ENCODE measurements at regions not wholly inside any gene's neighbourhood (a gene's known extent, or its start where the extent isn't known, plus 50 kb on each side); places are given as distances from the start of the nearest gene placed in this dataset.
A peak's percentile ranks its signal among the peaks of the same experiment; 100 is the strongest.

GRCh38 chrX:86946569-86946968, 571.0 kb upstream of the KLHL4 start (continued):
- TF ChIP-seq, protein P1, sequence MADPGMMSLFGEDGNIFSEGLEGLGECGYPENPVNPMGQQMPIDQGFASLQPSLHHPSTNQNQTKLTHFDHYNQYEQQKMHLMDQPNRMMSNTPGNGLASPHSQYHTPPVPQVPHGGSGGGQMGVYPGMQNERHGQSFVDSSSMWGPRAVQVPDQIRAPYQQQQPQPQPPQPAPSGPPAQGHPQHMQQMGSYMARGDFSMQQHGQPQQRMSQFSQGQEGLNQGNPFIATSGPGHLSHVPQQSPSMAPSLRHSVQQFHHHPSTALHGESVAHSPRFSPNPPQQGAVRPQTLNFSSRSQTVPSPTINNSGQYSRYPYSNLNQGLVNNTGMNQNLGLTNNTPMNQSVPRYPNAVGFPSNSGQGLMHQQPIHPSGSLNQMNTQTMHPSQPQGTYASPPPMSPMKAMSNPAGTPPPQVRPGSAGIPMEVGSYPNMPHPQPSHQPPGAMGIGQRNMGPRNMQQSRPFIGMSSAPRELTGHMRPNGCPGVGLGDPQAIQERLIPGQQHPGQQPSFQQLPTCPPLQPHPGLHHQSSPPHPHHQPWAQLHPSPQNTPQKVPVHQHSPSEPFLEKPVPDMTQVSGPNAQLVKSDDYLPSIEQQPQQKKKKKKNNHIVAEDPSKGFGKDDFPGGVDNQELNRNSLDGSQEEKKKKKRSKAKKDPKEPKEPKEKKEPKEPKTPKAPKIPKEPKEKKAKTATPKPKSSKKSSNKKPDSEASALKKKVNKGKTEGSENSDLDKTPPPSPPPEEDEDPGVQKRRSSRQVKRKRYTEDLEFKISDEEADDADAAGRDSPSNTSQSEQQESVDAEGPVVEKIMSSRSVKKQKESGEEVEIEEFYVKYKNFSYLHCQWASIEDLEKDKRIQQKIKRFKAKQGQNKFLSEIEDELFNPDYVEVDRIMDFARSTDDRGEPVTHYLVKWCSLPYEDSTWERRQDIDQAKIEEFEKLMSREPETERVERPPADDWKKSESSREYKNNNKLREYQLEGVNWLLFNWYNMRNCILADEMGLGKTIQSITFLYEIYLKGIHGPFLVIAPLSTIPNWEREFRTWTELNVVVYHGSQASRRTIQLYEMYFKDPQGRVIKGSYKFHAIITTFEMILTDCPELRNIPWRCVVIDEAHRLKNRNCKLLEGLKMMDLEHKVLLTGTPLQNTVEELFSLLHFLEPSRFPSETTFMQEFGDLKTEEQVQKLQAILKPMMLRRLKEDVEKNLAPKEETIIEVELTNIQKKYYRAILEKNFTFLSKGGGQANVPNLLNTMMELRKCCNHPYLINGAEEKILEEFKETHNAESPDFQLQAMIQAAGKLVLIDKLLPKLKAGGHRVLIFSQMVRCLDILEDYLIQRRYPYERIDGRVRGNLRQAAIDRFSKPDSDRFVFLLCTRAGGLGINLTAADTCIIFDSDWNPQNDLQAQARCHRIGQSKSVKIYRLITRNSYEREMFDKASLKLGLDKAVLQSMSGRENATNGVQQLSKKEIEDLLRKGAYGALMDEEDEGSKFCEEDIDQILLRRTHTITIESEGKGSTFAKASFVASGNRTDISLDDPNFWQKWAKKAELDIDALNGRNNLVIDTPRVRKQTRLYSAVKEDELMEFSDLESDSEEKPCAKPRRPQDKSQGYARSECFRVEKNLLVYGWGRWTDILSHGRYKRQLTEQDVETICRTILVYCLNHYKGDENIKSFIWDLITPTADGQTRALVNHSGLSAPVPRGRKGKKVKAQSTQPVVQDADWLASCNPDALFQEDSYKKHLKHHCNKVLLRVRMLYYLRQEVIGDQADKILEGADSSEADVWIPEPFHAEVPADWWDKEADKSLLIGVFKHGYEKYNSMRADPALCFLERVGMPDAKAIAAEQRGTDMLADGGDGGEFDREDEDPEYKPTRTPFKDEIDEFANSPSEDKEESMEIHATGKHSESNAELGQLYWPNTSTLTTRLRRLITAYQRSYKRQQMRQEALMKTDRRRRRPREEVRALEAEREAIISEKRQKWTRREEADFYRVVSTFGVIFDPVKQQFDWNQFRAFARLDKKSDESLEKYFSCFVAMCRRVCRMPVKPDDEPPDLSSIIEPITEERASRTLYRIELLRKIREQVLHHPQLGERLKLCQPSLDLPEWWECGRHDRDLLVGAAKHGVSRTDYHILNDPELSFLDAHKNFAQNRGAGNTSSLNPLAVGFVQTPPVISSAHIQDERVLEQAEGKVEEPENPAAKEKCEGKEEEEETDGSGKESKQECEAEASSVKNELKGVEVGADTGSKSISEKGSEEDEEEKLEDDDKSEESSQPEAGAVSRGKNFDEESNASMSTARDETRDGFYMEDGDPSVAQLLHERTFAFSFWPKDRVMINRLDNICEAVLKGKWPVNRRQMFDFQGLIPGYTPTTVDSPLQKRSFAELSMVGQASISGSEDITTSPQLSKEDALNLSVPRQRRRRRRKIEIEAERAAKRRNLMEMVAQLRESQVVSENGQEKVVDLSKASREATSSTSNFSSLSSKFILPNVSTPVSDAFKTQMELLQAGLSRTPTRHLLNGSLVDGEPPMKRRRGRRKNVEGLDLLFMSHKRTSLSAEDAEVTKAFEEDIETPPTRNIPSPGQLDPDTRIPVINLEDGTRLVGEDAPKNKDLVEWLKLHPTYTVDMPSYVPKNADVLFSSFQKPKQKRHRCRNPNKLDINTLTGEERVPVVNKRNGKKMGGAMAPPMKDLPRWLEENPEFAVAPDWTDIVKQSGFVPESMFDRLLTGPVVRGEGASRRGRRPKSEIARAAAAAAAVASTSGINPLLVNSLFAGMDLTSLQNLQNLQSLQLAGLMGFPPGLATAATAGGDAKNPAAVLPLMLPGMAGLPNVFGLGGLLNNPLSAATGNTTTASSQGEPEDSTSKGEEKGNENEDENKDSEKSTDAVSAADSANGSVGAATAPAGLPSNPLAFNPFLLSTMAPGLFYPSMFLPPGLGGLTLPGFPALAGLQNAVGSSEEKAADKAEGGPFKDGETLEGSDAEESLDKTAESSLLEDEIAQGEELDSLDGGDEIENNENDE (IDR thresholded peaks at IDR 0.05; ENCODE audit: insufficient replicate concordance, low read length): peak; percentile 43
- TF ChIP-seq ASH2L (IDR thresholded peaks at IDR 0.05; ENCODE audit: low read length) (no peak), SUZ12 (IDR thresholded peaks at IDR 0.05; ENCODE audit: low read length) (no peak), RNF2 (IDR thresholded peaks at IDR 0.05; ENCODE audit: borderline replicate concordance, low read depth, low read length, missing control alignments, poor library complexity, severe bottlenecking) (no peak), EGR1 (IDR thresholded peaks at IDR 0.05; ENCODE audit: borderline replicate concordance, low read depth, low read length) (no peak), POLR2A (IDR thresholded peaks at IDR 0.05; ENCODE audit: control extremely low read depth in 1 of 2, low read depth in 2 of 2, low read length in 2 of 2) (no peak), TEAD4 (IDR thresholded peaks at IDR 0.05; ENCODE audit: low read depth, low read length) (peak; percentile 77), E2F6 (IDR thresholded peaks at IDR 0.05) (no peak), EZH2 (IDR thresholded peaks at IDR 0.05; ENCODE audit: low read depth, low read length, severe bottlenecking) (no peak), BACH1 (IDR thresholded peaks at IDR 0.05; ENCODE audit: low read length) (no peak), RAD21 (IDR thresholded peaks at IDR 0.05 in 1 of 2, conservative IDR thresholded peaks at IDR 0.05 in 1 of 2; ENCODE audit: low read depth in 2 of 2, low read length in 2 of 2) (peak; percentile 62 to 65), CHD2 (IDR thresholded peaks at IDR 0.05; ENCODE audit: low read length) (no peak)
